HCEC 1CT (cell line): ENCODE measurements at regions not wholly inside any gene's neighbourhood (a gene's known extent, or its start where the extent isn't known, plus 50 kb on each side); places are given as distances from the start of the nearest gene placed in this dataset.

Experiments
- DNase-seq: peaks from one replicate; pipeline ENCODE4 v3.0.0-alpha.2; 2017

- no peak for DNase-seq
These were observed 301.8 kb downstream of the TLE1 start for GRCh38 chr9:81387360-81388106.

- DNase-seq = no peak
These were observed 304.4 kb downstream of the TLE1 start for GRCh38 chr9:81384911-81385310.

- DNase-seq = no peak
These were observed 307.1 kb downstream of the TLE1 start for GRCh38 chr9:81382281-81382680.

DNA sequence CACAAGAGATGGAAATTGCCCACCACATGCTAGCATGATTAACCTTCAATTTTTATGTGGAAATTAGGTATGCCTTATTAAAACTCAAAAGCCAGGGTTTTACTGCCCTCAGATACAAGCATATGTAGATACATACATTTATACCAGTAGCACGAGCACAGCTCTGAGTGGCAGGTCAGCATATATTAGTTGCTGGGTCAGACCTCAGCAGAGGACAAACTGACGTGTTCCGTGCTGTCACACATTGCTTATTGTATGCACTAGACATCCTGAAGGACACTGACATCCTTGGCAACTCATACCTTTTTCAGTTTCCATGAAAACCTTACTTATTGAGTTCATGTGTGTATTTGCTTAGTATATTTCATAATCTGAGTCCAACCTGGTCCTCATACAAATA lies 307.7 kb downstream of the TLE1 start:
- DNase-seq = no peak

DNA sequence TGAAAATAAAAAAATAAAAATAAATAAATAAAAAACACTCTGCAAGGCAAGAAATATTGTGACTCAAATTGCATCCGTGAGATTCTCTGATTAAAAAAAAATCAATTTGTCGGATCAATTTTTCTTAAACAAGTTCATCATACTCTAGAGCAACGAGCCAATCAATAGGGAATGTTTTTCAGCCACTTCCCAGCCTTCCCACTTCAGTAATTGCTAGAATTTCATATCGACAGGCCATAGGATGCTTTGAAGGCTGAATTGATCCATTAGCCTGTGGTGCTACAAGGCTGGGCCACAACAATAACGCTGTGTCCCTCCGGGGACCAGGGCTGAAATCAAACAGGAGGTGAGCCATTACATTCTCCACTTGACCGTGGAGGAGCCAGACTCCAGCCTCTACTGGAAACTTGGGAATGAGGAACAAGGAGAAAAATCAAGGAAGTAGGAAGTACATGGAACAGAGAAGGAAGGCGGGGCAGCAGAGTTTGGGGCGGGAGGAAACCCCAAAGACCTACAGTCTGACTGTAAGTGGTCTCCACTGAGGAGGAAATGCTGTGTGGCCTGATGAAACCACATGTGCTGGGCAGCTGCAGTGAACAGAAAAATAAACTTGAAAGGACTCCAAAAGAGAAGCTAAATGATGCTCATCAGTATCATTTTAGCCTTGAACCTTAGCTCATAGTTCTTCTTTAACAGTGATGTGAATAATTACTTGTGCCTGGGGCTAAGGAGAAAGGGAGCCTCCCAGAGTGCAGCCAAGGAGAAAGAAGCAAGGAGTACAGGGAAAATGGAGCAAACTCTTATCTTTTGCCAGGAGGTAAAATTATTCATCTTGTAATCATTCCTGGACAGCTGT lies 308.6 kb downstream of the TLE1 start:
- DNase-seq = no peak

- peak; percentile 69 for DNase-seq
These were observed 309.7 kb downstream of the TLE1 start for GRCh38 chr9:81379655-81380054.

DNA sequence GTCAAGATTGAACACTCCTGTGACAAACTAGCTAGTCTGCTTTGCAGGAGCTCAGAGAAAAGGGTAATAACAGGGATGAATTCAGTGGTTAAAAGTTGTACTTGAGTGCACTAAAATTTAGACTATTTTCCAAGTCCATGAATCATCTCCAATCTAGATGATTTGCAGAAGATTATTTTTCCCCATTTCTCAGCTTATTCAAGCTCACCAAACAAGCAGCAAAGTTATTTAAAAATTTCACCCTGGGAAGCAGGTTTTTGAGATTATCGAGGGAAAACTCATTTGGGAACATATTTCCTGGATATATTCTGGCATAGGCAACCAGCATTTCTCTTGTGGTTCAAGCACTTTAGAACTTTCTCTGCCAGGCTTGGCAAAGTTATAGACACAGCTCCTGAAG lies 311.4 kb downstream of the TLE1 start:
- DNase-seq = no peak

DNA sequence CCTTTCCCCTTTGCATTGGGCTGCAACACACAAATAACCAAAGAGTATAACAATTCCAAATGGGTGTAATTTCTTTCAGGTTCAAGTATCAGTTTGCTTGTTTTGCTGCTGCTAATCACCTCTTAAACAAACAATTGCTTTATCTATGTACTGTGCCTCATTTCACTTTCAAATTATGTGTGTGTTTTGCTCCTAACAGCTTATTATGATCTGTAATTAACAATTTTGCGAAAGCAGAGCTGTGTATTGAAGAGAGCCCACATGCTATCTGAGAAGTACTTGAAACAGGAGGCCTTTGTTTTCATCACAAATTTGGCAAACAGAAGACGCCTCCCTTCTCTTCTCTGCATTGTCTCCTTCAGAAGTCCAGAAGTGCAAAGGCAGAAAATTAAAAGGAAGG lies 312.0 kb downstream of the TLE1 start:
- DNase-seq = no peak

- DNase-seq = no peak
These were observed 313.9 kb downstream of the TLE1 start for GRCh38 chr9:81375187-81376100.

DNA sequence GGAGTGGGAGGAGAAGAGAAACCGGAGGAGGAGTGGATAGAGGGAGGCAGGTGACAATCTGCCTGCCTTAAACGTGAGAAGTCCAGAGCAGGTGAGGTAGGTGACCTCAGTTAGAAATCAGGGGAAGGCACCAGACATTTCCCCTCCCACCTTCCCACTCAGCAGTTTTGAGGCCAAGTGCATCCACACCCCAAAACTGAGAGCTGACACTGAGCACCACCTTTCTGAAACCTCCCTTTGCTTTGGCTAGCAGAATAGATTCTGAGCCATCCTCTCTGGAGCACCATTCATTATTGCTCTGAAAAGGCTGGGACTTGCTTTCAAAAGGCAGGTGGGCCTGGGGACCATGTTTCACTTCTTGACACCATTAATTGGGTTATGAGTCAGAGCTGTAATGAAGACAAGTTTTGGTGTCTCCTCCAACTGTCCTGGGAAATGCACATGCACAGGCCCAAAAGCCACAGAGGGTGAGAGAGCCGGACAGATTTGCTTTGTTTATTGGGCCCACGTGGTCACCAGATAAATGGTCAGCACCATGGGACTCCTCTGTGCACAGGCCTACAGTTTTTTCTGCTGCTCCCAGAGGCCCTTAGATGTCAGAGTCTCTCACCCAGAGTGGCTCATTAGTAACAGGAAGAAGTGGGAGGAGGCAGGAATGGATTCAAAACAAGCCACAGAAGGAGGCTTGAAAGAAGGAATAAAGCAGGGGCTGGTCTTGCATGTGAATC lies 314.7 kb downstream of the TLE1 start:
- DNase-seq = peak; percentile 5

GRCh38 chr9:81373294-81373693 lies 316.1 kb downstream of the TLE1 start:
- no peak for DNase-seq

DNA sequence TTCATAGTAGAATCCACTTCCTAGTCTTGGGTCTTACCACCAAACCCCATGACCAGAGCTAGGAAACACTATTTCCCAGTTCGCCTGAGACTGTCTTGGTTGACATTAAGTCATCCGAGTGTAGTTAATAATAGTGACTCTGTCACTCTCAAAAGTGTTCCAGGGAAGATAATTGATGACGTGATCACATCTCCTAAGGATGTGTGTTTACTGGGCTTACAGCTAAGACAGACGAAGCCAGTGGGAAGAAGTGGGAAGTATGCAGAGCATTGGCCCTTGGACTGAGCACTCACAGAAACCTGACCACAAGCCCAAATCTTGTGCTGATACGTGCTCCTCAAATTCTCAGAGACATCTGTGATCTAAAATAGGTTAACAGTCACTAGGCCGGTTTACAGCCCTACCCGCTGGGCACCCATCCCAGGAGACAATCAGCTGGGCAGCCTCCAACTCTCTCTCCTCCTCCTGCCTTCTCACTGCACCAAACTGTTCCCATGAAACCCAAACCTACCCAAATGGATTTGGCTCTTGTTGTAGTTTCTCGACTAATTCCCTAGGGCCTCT lies 316.6 kb downstream of the TLE1 start:
- DNase-seq = no peak

GRCh38 chr9:81371824-81372223 lies 317.5 kb downstream of the TLE1 start:
- no peak for DNase-seq

GRCh38 chr9:81370650-81371049 lies 318.7 kb downstream of the TLE1 start:
- DNase-seq = no peak

DNA sequence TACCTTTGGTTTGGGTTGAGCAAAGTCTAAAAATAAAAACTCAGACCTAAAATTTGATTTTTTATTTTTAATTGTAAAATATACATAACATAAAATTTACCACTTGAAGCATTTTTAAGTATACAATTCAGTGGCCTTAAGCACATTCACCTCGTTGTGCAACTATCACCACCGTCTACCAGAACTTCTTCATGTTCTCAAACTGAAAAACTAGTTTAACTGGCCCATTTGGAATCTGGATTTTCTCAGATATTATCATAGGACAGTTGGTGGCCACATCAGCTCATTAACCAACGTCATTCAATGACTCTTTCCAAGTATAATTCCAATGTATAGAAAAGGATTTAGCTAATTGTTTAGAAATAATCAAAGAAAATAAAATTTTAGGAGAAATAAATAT lies 319.3 kb downstream of the TLE1 start:
- DNase-seq = no peak

GRCh38 chr9:81369121-81369520 lies 320.2 kb downstream of the TLE1 start:
- no peak for DNase-seq

DNA sequence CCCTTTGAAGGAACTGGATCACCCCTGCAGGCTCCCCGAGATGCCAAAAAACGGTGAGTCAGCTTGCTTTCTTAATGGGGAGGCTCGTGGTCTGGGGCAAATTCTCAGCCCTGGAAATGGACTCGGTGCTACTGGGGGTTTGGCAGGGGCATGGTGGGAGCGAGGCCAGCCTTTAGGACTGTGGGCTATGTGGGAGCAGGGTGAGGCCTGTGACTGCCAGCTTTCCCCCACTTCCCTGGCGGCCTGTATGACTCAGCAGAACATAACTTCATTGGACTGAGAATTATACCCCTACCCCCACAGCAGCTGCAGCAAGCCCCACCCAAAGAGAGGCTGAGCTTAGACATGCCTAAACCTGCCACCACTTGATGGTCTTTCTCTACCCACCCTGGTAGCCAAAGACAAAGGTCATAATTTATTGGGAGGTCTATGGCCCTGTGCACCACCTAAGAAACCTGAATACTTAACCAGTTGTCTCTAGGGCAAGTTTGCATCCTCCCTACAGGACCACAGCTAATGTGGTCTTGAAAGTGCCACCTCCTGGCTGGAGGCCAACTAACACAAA lies 325.3 kb downstream of the TLE1 start:
- peak; percentile 5 for DNase-seq

GRCh38 chr9:81361296-81361695 lies 328.1 kb downstream of the TLE1 start:
- DNase-seq = no peak

DNA sequence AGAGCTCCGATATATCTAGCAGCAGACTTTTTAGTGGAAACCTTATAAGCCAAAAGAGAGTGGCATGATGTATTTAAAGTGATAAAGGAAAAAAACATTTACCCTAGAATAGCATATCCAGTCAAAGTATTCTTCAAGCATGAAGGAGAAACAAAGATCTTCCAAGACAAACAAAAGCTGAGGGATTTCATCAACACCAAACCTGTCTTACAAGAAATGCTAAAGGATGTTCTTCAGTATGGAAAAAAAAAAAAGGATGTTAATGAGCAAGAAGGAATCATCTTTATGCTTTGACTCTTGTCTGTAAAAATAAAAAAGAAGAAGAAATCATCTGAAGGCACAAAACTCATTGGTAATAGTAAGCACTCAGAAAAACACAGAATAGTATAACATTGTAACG lies 338.2 kb downstream of the TLE1 start:
- DNase-seq = no peak

GRCh38 chr9:81344366-81344765 lies 345.0 kb downstream of the TLE1 start:
- no peak for DNase-seq

DNA sequence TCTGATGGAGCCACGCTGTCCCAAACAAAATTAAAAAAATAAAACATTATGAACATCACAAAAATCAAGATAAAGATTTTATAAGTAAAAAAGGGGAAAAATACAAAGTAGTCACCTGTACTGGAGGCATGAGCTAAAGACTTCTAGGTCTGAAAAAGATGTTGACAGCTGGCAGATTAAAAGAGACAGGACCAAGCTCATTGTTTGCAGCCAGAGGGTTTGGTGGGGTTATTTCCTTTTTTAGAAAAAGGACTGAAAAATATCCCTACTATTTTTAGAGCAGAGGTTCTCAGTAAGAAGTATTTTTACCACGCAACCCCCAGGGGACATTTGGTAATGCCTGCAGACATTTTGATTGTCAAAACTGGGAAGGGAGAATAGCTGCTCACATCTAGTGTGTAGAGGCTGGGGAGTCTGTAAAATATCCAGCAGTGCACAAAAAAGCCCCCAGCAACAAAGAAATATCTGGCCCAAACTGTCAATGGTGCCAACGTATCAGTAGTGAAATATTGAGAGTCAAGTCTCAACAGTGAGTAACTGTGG lies 353.4 kb downstream of the TLE1 start:
- DNase-seq = no peak

DNA sequence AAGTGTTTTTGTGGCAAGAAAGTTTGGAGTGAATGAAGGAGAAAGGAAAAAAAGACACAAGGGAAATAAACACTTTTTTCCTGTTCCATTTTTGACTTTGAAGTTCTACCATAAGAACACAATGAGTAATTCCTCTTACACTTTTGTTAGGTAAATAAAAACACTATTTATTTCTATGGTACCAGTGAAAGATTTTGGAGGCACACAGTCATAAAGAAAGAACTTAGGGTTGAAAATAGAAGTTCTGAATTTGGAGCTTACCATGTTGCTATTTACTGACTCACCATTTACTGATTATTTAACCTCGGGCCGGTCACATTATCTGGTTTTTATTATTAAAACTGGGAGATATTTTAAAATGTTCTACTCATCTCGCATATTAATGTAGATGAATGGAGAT lies 367.8 kb downstream of the TLE1 start:
- no peak for DNase-seq
